ENCODE measurements at regions not wholly inside any gene's neighbourhood (a gene's known extent, or its start where the extent isn't known, plus 50 kb on each side); places are given as distances from the start of the nearest gene placed in this dataset.

GRCh38 chr13:100860866-100861265 is 186.3 kb upstream of the TMTC4 start:
- TF ChIP-seq ESRRA (IDR thresholded peaks at IDR 0.05; ENCODE audit: borderline replicate concordance, low read depth) (no peak), CTCF (IDR thresholded peaks at IDR 0.05 in 2 of 3, conservative IDR thresholded peaks at IDR 0.05 in 1 of 3; ENCODE audit: insufficient read depth in 2 of 3, low read depth in 1 of 3, low read length in 3 of 3) (no peak), POLR2AphosphoS5 (IDR thresholded peaks at IDR 0.05; ENCODE audit: control insufficient read depth, insufficient read depth, low read depth, low read length) (no peak)
